NB4 (cell line): ENCODE measurements at regions not wholly inside any gene's neighbourhood (a gene's known extent, or its start where the extent isn't known, plus 50 kb on each side); places are given as distances from the start of the nearest gene placed in this dataset.

Experiments used
- DNase-seq: peaks from one replicate; pipeline ENCODE4 v3.0.0; 2010; ENCODE audit warnings: low read depth
- H3K4me3 ChIP-seq: one replicate; pipeline ENCODE4 v1.5.1; 2011; ENCODE audit warnings: mild to moderate bottlenecking, low read depth, low read length, moderate library complexity
- CTCF ChIP-seq: IDR thresholded peaks from one replicate; pipeline ENCODE4 v1.5.1; 2012; ENCODE audit warnings: low read depth, low read length
- MAX ChIP-seq: IDR thresholded peaks from 2 replicates; pipeline ENCODE4 v1.6.1; 2011; ENCODE audit warnings: low read depth, low read length
- MYC ChIP-seq: IDR thresholded peaks from 2 replicates; pipeline ENCODE4 v1.6.1; 2011; ENCODE audit warnings: low read depth, low read length
- POLR2A ChIP-seq: IDR thresholded peaks from 2 replicates; pipeline ENCODE4 v1.6.1; 2011; ENCODE audit warnings: mild to moderate bottlenecking; ENCODE audit not compliant: insufficient read length; ENCODE audit errors: extremely low read depth

- no peak overlapping the region for H3K4me3 ChIP-seq
- TF ChIP-seq MAX, result no peak
- TF ChIP-seq CTCF, result no peak
- TF ChIP-seq POLR2A, result no peak
- TF ChIP-seq MYC, result no peak
- DNase-seq, result no peak
Measured at GRCh38 chr3:99466331-99466730, 172.1 kb upstream of the COL8A1 start.

DNA sequence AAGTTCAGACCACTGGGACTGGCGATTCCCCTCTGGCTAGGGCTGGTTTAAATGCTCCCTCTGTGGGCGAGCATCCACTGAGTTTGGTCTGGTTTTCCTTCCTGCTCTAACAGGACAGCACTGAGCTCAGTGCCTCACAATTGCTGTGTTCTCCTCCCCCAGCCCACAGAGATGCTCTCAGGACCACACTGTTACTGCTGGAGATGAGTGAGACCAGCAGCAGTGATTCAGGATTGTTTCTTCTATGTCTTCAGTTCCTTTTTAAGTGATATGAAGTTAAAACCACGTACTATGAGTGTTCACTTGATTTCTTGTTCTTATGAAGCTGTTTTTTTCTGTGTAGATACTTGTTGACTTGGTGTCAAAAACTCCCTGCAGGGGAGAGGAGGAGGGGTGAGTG lies 180.4 kb upstream of the COL8A1 start:
- H3K4me3 ChIP-seq, result no peak overlapping the region
- TF ChIP-seq MAX, result no peak
- TF ChIP-seq MYC, result no peak
- TF ChIP-seq POLR2A, result no peak
- no peak for TF ChIP-seq CTCF
- no peak for DNase-seq

- no peak for TF ChIP-seq MYC
- no peak for TF ChIP-seq POLR2A
- no peak for TF ChIP-seq MAX
- no peak for TF ChIP-seq CTCF
- H3K4me3 ChIP-seq, result no peak overlapping the region
- DNase-seq, result no peak
Measured at GRCh38 chr3:99442599-99442998, 195.8 kb upstream of the COL8A1 start.

DNA sequence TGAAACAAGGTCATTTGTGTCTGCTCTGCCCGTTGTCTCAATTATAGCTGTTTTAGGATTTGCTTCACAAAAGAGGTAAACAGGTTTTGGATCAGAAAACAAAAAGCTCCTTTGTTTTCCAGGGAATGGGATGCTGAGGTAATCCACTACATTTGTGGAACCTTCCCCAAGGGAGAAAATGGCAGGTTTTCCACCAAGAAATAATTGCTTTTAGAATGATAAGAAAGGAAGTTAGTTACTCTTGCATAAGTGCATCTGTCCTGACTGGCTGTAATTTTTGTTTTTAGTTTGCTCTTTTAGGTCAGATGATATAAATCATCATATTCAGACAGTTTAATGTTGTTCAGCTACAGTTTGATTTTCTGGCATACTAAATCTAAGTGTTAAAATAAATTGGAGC lies 198.5 kb upstream of the COL8A1 start:
- no peak overlapping the region for H3K4me3 ChIP-seq
- DNase-seq, result no peak
- no peak for TF ChIP-seq MAX
- TF ChIP-seq POLR2A, result no peak
- no peak for TF ChIP-seq MYC

DNA sequence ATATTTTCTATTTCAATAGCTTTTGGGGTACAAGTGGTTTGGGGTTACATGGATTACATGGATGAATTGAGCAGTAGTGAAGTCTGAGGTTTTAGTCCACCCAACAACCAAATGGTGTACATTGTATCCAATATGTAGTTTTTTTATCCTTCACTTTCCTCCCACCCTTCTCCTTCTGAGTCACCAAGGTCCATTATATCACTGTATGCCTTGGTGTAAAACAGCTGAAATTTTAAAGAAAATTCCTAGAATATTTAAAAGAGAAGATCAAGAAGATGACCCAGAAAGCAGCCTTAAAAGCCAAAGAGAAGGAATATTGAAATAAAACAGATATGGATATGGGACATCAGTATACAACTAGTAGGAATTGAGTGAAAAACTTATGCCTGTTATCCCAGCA lies 204.2 kb upstream of the COL8A1 start:
- TF ChIP-seq MAX (no peak), CTCF (no peak), POLR2A (no peak), MYC (no peak)
- no peak overlapping the region for H3K4me3 ChIP-seq
- DNase-seq, result no peak

GRCh38 chr3:99430348-99431134 lies 207.9 kb upstream of the COL8A1 start:
- no peak overlapping the region for H3K4me3 ChIP-seq
- DNase-seq, result no peak
- no peak for TF ChIP-seq MAX
- TF ChIP-seq MYC, result no peak
- TF ChIP-seq CTCF, result no peak
- TF ChIP-seq POLR2A, result no peak
